A549 (cell line): ENCODE measurements at regions not wholly inside any gene's neighbourhood (a gene's known extent, or its start where the extent isn't known, plus 50 kb on each side); places are given as distances from the start of the nearest gene placed in this dataset.
"Not testable (repeated sequence)": the region's sequence is repeated elsewhere in the genome, so short reads cannot be mapped to it uniquely, and the experiment has no call there.

Experiments
- ATAC-seq, 2 experiments: fragments of 200-7000 bp in 1 of 2; fragments of >200 bp in 1 of 2; cut with Nextera tagmentation in 1 of 2; cut with Tn5 transposase in 1 of 2; 3 replicates each; pipeline versions ENCODE4 v1.8.0 to v1.9.1; 2018 to 2020; ENCODE audit warnings: mild to moderate bottlenecking in 1 of 2, moderate library complexity in 1 of 2
- CTCF ChIA-PET: fragments of 300-600 bp; sonication (Branson Sonifier 250); formaldehyde crosslinking; extraction: SDS; loops from one replicate; lab custom pipeline; 2021; ENCODE audit warnings: antibody characterized with exemption, inconsistent platforms; lab: Yijun Ruan, JAX
- POLR2A ChIA-PET: fragments of 350-600 bp; formaldehyde crosslinking; extraction: SDS; loops from one replicate; lab custom pipeline; 2021; ENCODE audit warnings: antibody characterized with exemption, inconsistent platforms; lab: Yijun Ruan, JAX
- DNase-seq, 2 experiments: peaks; one replicate each; pipeline versions ENCODE4 v3.0.0 to v3.0.0-alpha.2; 2011 to 2016; ENCODE audit warnings: low read depth in 1 of 2, low spot score in 1 of 2
- FAIRE-seq: peaks from 2 replicates; lab custom pipeline; 2011; peaks lifted over from hg19 to GRCh38; lab: Jason Lieb, UNC
- H3K27ac ChIP-seq, 2 experiments: fragments of >200 bp; sonication (Bioruptor Twin); formaldehyde crosslinking; 3 replicates each; pipeline ENCODE4 v1.5.1; 2016 to 2017
- H3K4me1 ChIP-seq: fragments of >200 bp; sonication (Bioruptor Twin); formaldehyde crosslinking; 3 replicates; pipeline ENCODE4 v1.6.1; 2016
- H3K4me2 ChIP-seq: fragments of >200 bp; sonication (Bioruptor Twin); formaldehyde crosslinking; 3 replicates; pipeline ENCODE4 v1.6.1; 2016
- H3K4me3 ChIP-seq: fragments of >200 bp; sonication (Bioruptor Twin); formaldehyde crosslinking; 3 replicates; pipeline ENCODE4 v1.5.1; 2016
- H3K9me3 ChIP-seq: fragments of >200 bp; sonication (Bioruptor Twin); formaldehyde crosslinking; 3 replicates; pipeline ENCODE4 v1.6.1; 2016
- ATOH8 ChIP-seq: fragments of 250-450 bp; sonication (Bioruptor Pico); IDR thresholded peaks from 2 replicates; pipeline ENCODE4 v1.5.0; 2020; ENCODE audit warnings: low read depth, mild to moderate bottlenecking, moderate library complexity
- BCL3 ChIP-seq: fragments of >200 bp; sonication (Bioruptor Twin); formaldehyde crosslinking; IDR thresholded peaks from 3 replicates; pipeline ENCODE4 v1.6.1; 2016
- CBX8 ChIP-seq: fragments of 200-600 bp; sonication (generic); IDR thresholded peaks from 2 replicates; pipeline ENCODE4 v1.6.1; 2016
- CHD2 ChIP-seq: fragments of 150-350 bp; IDR thresholded peaks from 2 replicates; pipeline ENCODE4 v1.6.1; 2014; ENCODE audit warnings: low read length; ENCODE audit not compliant: partially characterized antibody
- E2F6 ChIP-seq: IDR thresholded peaks from 2 replicates; pipeline ENCODE4 v1.6.1; 2012; ENCODE audit warnings: low read depth, borderline replicate concordance
- EHMT2 ChIP-seq: fragments of 200-600 bp; sonication (generic); IDR thresholded peaks from 2 replicates; pipeline ENCODE4 v1.6.1; 2016; ENCODE audit warnings: antibody characterized with exemption, low read depth, mild to moderate bottlenecking, moderate library complexity
- GATA3 ChIP-seq: IDR thresholded peaks from 2 replicates; pipeline ENCODE4 v1.6.1; 2012; ENCODE audit warnings: borderline replicate concordance
- HEYL ChIP-seq: fragments of 250-450 bp; sonication (Bioruptor Pico); IDR thresholded peaks from 2 replicates; pipeline ENCODE4 v1.8.0; 2021; ENCODE audit warnings: mild to moderate bottlenecking, moderate library complexity
- HMGXB4 ChIP-seq: fragments of 250-450 bp; sonication (Bioruptor Pico); IDR thresholded peaks from 2 replicates; pipeline ENCODE4 v1.5.0; 2021; ENCODE audit warnings: mild to moderate bottlenecking, moderate library complexity, borderline replicate concordance
- KDM1A ChIP-seq: fragments of 200-600 bp; sonication (generic); IDR thresholded peaks from 2 replicates; pipeline ENCODE4 v1.6.1; 2016; ENCODE audit warnings: low read depth, mild to moderate bottlenecking
- MAX ChIP-seq: IDR thresholded peaks from 2 replicates; pipeline ENCODE4 v1.6.1; 2012
- MAZ ChIP-seq: fragments of 150-350 bp; IDR thresholded peaks from 2 replicates; pipeline ENCODE4 v1.6.1; 2014; ENCODE audit warnings: antibody characterized with exemption, low read depth, low read length, borderline replicate concordance
- NPAS2 ChIP-seq: fragments of 250-450 bp; sonication (Bioruptor Pico); IDR thresholded peaks from 2 replicates; pipeline ENCODE4 v1.8.0; 2022; ENCODE audit warnings: mild to moderate bottlenecking, moderate library complexity, borderline replicate concordance
- POLR2AphosphoS2 ChIP-seq: conservative IDR thresholded peaks from 2 replicates; pipeline ENCODE4 v1.6.1; 2012; ENCODE audit warnings: low read length, improper control_type of control experiment, inconsistent platforms
- RCOR1 ChIP-seq: fragments of 150-350 bp; IDR thresholded peaks from 2 replicates; pipeline ENCODE4 v1.6.1; 2014; ENCODE audit warnings: antibody characterized with exemption, low read length, low read depth
- REST ChIP-seq: fragments of 200-600 bp; sonication (generic); IDR thresholded peaks from 2 replicates; pipeline ENCODE4 v1.6.1; 2016; ENCODE audit warnings: antibody characterized with exemption, mild to moderate bottlenecking, moderate library complexity
- SMC3 ChIP-seq: fragments of >200 bp; sonication (Bioruptor Twin); formaldehyde crosslinking; IDR thresholded peaks from 3 replicates; pipeline ENCODE4 v1.6.1; 2018; ENCODE audit warnings: inconsistent platforms
- USF2 ChIP-seq: fragments of 450-650 bp; IDR thresholded peaks from 2 replicates; pipeline ENCODE4 v1.6.1; 2014; ENCODE audit warnings: antibody characterized with exemption
- ZFP36 ChIP-seq: fragments of 450-650 bp; IDR thresholded peaks from 2 replicates; pipeline ENCODE4 v1.6.1; 2014; ENCODE audit warnings: borderline replicate concordance; ENCODE audit not compliant: partially characterized antibody
- ZNF302 ChIP-seq: fragments of 250-450 bp; sonication (Bioruptor Pico); IDR thresholded peaks from 2 replicates; pipeline ENCODE4 v1.9.0; 2021; ENCODE audit warnings: inconsistent platforms, mild to moderate bottlenecking, moderate library complexity
- WGBS: methylation state at CpG from one replicate; pipeline ENCODE4 v1.1.6; 2017; ENCODE audit errors: missing lambda C conversion rate; 5-methylcytosine and 5-hydroxymethylcytosine counted together

GRCh38 chr5:19240170-19240569 is 747.8 kb downstream of the CDH18 start (continued):
- TF ChIP-seq NPAS2 (CRISPR knock-in tag) (no peak), HMGXB4 (no peak)
- TF ChIP-seq, all 56 proteins: peak for 0

GRCh38 chr5:19241690-19242089 is 746.3 kb downstream of the CDH18 start:
- Histone ChIP-seq H3K4me3 (no peak overlapping the region), H3K27ac (no peak overlapping the region), H3K9me3 (peaks cover 4% of the 10 kb centered on the region; the same call in 1 of the 3 replicates), H3K4me1 (no peaks in the 10 kb centered on the region), H3K4me2 (no peak overlapping the region)
- POLR2A ChIA-PET: no interaction called here
- ATAC-seq: no peak
- FAIRE-seq: no peak
- TF ChIP-seq ATOH8 (CRISPR knock-in tag) (no peak), GATA3 (no peak), SMC3 (no peak), KDM1A (no peak), ZNF302 (no peak), POLR2AphosphoS2 (no peak), BCL3 (no peak), REST (no peak), EHMT2 (no peak), MAX (no peak), CHD2 (no peak), HEYL (no peak), CBX8 (no peak), ZFP36 (no peak), MAZ (no peak), E2F6 (no peak), RCOR1 (no peak), USF2 (no peak)
- DNase-seq: no peak
- CTCF ChIA-PET: no interaction called here
- 5% methylated on average over 1 of the region's 1 CpG for WGBS

- H3K4me3 ChIP-seq, H3K9me3 ChIP-seq, FAIRE-seq, H3K4me2 ChIP-seq, DNase-seq, H3K27ac ChIP-seq, POLR2A ChIA-PET, CTCF ChIA-PET, ATAC-seq, H3K4me1 ChIP-seq: not testable (repeated sequence)
- WGBS: 3% methylated on average over 1 of the region's 1 CpG
Observed at GRCh38 chr5:19246191-19246590, 741.8 kb downstream of the CDH18 start.
